H9 (cell line): ENCODE measurements at regions not wholly inside any gene's neighbourhood (a gene's known extent, or its start where the extent isn't known, plus 50 kb on each side); places are given as distances from the start of the nearest gene placed in this dataset.

Experiments
- DNase-seq: peaks from one replicate; pipeline ENCODE4 v3.0.0-alpha.2; 2017
- H2AFZ ChIP-seq: one replicate; pipeline ENCODE4 v1.6.1; 2013; ENCODE audit warnings: mild to moderate bottlenecking, low read length, control low read depth, moderate library complexity
- H2AK5ac ChIP-seq: 2 replicates; pipeline ENCODE4 v1.6.1; 2013; ENCODE audit warnings: low read length, control low read depth, mixed read lengths; ENCODE audit not compliant: insufficient read length
- H2BK120ac ChIP-seq: one replicate; pipeline ENCODE4 v1.6.1; 2013; ENCODE audit warnings: low read depth, mild to moderate bottlenecking, low read length, control low read depth, inconsistent platforms; ENCODE audit not compliant: poor library complexity, severe bottlenecking
- H2BK12ac ChIP-seq: 2 replicates; pipeline ENCODE4 v1.6.1; 2013; ENCODE audit warnings: low read length, control low read depth, mixed read lengths, low read depth; ENCODE audit not compliant: insufficient read length
- H2BK15ac ChIP-seq: 2 replicates; pipeline ENCODE4 v1.6.1; 2013; ENCODE audit warnings: low read depth, low read length, control low read depth
- H2BK20ac ChIP-seq: one replicate; pipeline ENCODE4 v1.6.1; 2013; ENCODE audit warnings: low read depth, mild to moderate bottlenecking, low read length, control low read depth, inconsistent platforms; ENCODE audit not compliant: poor library complexity, severe bottlenecking
- H2BK5ac ChIP-seq: 2 replicates; pipeline ENCODE4 v1.6.1; 2013; ENCODE audit warnings: low read length, control low read depth, mixed read lengths; ENCODE audit not compliant: insufficient read length
- H3K14ac ChIP-seq: 2 replicates; pipeline ENCODE4 v1.6.1; 2013; ENCODE audit warnings: low read length, control low read depth; ENCODE audit not compliant: insufficient read depth
- H3K18ac ChIP-seq: 2 replicates; pipeline ENCODE4 v1.6.1; 2013; ENCODE audit warnings: low read depth, mild to moderate bottlenecking, mixed read lengths, low read length, control low read depth; ENCODE audit not compliant: insufficient read length
- H3K23ac ChIP-seq: 2 replicates; pipeline ENCODE4 v1.6.1; 2013; ENCODE audit warnings: low read length, control low read depth, mixed read lengths, low read depth; ENCODE audit not compliant: insufficient read length
- H3K23me2 ChIP-seq: 2 replicates; pipeline ENCODE4 v1.6.1; 2013; ENCODE audit warnings: low read depth, mild to moderate bottlenecking, mixed read lengths, low read length, control low read depth; ENCODE audit not compliant: insufficient read length, poor library complexity, severe bottlenecking
- H3K27ac ChIP-seq: 2 replicates; pipeline ENCODE4 v1.5.1; 2013; ENCODE audit warnings: low read length, control low read depth, mixed read lengths, low read depth; ENCODE audit not compliant: insufficient read length
- H3K27me3 ChIP-seq: 2 replicates; pipeline ENCODE4 v1.6.1; 2013; ENCODE audit warnings: low read length, control low read depth, inconsistent platforms; ENCODE audit not compliant: insufficient read depth
- H3K4ac ChIP-seq: 2 replicates; pipeline ENCODE4 v1.6.1; 2013; ENCODE audit warnings: low read depth, mild to moderate bottlenecking, control low read depth, inconsistent platforms, low read length, moderate library complexity
- H3K4me1 ChIP-seq: 2 replicates; pipeline ENCODE4 v1.6.1; 2013; ENCODE audit warnings: low read length, control low read depth, inconsistent platforms; ENCODE audit not compliant: insufficient read depth
- H3K4me2 ChIP-seq: 2 replicates; pipeline ENCODE4 v1.6.1; 2013; ENCODE audit warnings: low read length, control low read depth, mixed read lengths; ENCODE audit not compliant: insufficient read length, insufficient read depth
- H3K56ac ChIP-seq: 2 replicates; pipeline ENCODE4 v1.6.1; 2013; ENCODE audit warnings: low read depth, mild to moderate bottlenecking, mixed read lengths, low read length, control low read depth; ENCODE audit not compliant: insufficient read length
- H3K79me1 ChIP-seq: 2 replicates; pipeline ENCODE4 v1.6.1; 2013; ENCODE audit warnings: low read depth, mild to moderate bottlenecking, moderate library complexity, low read length, control low read depth, inconsistent platforms; ENCODE audit not compliant: insufficient read depth, poor library complexity, severe bottlenecking
- H3K79me2 ChIP-seq: 2 replicates; pipeline ENCODE4 v1.6.1; 2013; ENCODE audit warnings: low read length, control low read depth, inconsistent platforms; ENCODE audit not compliant: insufficient read depth
- H3K9ac ChIP-seq: 2 replicates; pipeline ENCODE4 v1.6.1; 2013; ENCODE audit warnings: low read length, control low read depth, mixed read lengths; ENCODE audit not compliant: insufficient read length; ENCODE audit errors: extremely low read depth
- H3K9me3 ChIP-seq: one replicate; pipeline ENCODE4 v1.6.1; 2013; ENCODE audit warnings: low read depth, low read length, inconsistent platforms; ENCODE audit not compliant: control insufficient read depth
- H3T11ph ChIP-seq: one replicate; pipeline ENCODE4 v1.6.1; 2013; ENCODE audit warnings: mild to moderate bottlenecking, low read length, control low read depth, inconsistent platforms
- H4K20me1 ChIP-seq: one replicate; pipeline ENCODE4 v1.6.1; 2013; ENCODE audit not compliant: control insufficient read depth, insufficient read length, insufficient read depth
- H4K5ac ChIP-seq: 2 replicates; pipeline ENCODE4 v1.6.1; 2013; ENCODE audit warnings: low read depth, mild to moderate bottlenecking, mixed read lengths, low read length, control low read depth; ENCODE audit not compliant: insufficient read length
- H4K8ac ChIP-seq: replicated peaks from 2 replicates; pipeline ENCODE4 v1.6.1; 2013; ENCODE audit warnings: low read length, control low read depth, mixed read lengths, low read depth; ENCODE audit not compliant: insufficient read length
- H4K91ac ChIP-seq: 2 replicates; pipeline ENCODE4 v1.6.1; 2013; ENCODE audit warnings: low read depth, mild to moderate bottlenecking, moderate library complexity, mixed read lengths, low read length, control low read depth; ENCODE audit not compliant: insufficient read length
- H3K27ac Mint-ChIP-seq, 3 experiments: 2 replicates in 2 of 3; 3 replicates in 1 of 3; pipeline ENCODE4 v1.8.0; 2020 to 2021; ENCODE audit warnings: mixed read lengths in 3 of 3, mild to moderate bottlenecking in 1 of 3, moderate library complexity in 1 of 3
- H3K27me3 Mint-ChIP-seq: 2 replicates; pipeline ENCODE4 v1.8.0; 2021; ENCODE audit warnings: low read depth, mild to moderate bottlenecking, moderate library complexity, mixed read lengths
- H3K36me3 Mint-ChIP-seq, 3 experiments: 2 replicates in 2 of 3; 3 replicates in 1 of 3; pipeline ENCODE4 v1.8.0; 2020 to 2021; ENCODE audit warnings: low read depth in 3 of 3, mixed read lengths in 3 of 3; ENCODE audit not compliant: insufficient read depth in 1 of 3
- H3K4me1 Mint-ChIP-seq, 2 experiments: 2 replicates each; pipeline ENCODE4 v1.8.0; 2020; ENCODE audit warnings: mixed read lengths in 2 of 2
- H3K4me3 Mint-ChIP-seq, 2 experiments: 2 replicates in 1 of 2; 3 replicates in 1 of 2; pipeline ENCODE4 v1.8.0; 2020 to 2021; ENCODE audit warnings: mild to moderate bottlenecking in 2 of 2, mixed read lengths in 2 of 2, moderate library complexity in 1 of 2
- H3K9me3 Mint-ChIP-seq, 2 experiments: 2 replicates in 1 of 2; 3 replicates in 1 of 2; pipeline ENCODE4 v1.8.0; 2020; ENCODE audit warnings: mild to moderate bottlenecking in 2 of 2, mixed read lengths in 2 of 2, moderate library complexity in 1 of 2
- CTCF ChIP-seq: fragments of 200-600 bp; sonication (generic); conservative IDR thresholded peaks from 3 replicates; pipeline ENCODE4 v1.8.0; 2021; ENCODE audit warnings: antibody characterized with exemption, mild to moderate bottlenecking

- Histone ChIP-seq H3K4me2 (no peak overlapping the region), H4K8ac (no peak overlapping the region), H3K14ac (no peak overlapping the region), H3K23me2 (no peaks in the 10 kb centered on the region), H3K9ac (no peak overlapping the region), H2BK15ac (no peak overlapping the region), H2AK5ac (no peak overlapping the region), H3K4me1 (no peaks in the 10 kb centered on the region; the same call in 1 of the 2 replicates), H3K27me3 (no peaks in the 10 kb centered on the region), H3T11ph (no peak overlapping the region), H3K4ac (no peak overlapping the region), H2BK120ac (no peak overlapping the region), H4K20me1 (no peaks in the 10 kb centered on the region), H4K5ac (no peak overlapping the region), H2BK5ac (no peak overlapping the region), H3K18ac (no peak overlapping the region), H3K79me1 (no peaks in the 10 kb centered on the region), H3K79me2 (no peaks in the 10 kb centered on the region), H2BK12ac (no peak overlapping the region), H3K56ac (no peak overlapping the region), H2AFZ (no peak overlapping the region), H3K23ac (no peak overlapping the region), H3K27ac (no peak overlapping the region), H3K9me3 (no peaks in the 10 kb centered on the region), H4K91ac (no peak overlapping the region), H2BK20ac (no peak overlapping the region)
- Mint-ChIP-seq H3K4me1 (peaks cover 11 to 13% of the 10 kb centered on the region in 2 experiments), H3K27ac (no peak overlapping the region), H3K4me3 (no peak overlapping the region), H3K27me3 (no peaks in the 10 kb centered on the region), H3K36me3 (peaks cover 0 to 6% (median 2%) of the 10 kb centered on the region in 3 experiments; a peak in 2 of 7 replicates), H3K9me3 (peaks cover 5 to 6% of the 10 kb centered on the region in 2 experiments; a peak in 3 of 5 replicates)
- no peak for DNase-seq
- TF ChIP-seq CTCF: no peak
These were observed 839.1 kb upstream of the FOXG1 start for GRCh38 chr14:27927519-27927918.
